Right ventricle myocardium superior (tissue), 1 donor: ENCODE measurements at regions not wholly inside any gene's neighbourhood (a gene's known extent, or its start where the extent isn't known, plus 50 kb on each side); places are given as distances from the start of the nearest gene placed in this dataset.

Source experiments
- ATAC-seq: fragments of 200-7000 bp; cut with Tn5 transposase; one replicate; pipeline ENCODE4 v1.9.1; 2020; ENCODE audit warnings: mild to moderate bottlenecking; ENCODE audit not compliant: poor library complexity
- DNase-seq: peaks from one replicate; pipeline ENCODE4 v3.0.0-alpha.2; 2020
- intact Hi-C: fragments of 100-400 bp; cut with DNase I; formaldehyde crosslinking; loops from one replicate; pipeline ENCODE4 v1.11.2; 2022
- donor health status: DM: no; HTN: yes; CAD: no; lungs with severe emphysema.

DNA sequence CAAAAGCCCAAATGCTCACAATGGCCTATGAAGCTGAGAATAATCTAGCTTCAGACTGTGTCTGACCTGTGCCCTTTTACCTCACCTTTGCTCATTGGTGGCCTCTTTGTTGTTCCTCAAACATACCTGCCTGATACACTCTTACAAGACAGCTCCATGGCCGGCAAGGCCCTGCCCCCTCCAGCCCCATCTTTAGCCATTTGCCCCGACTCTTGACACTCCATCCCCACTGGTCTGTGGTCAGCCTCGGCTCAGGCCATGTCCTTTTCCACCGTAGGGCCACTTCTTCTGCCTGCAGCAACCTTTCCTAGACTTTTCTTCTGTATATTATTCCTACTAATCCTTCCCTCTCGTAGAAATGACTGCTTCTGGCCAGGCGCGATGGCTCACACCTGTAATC, 265.2 kb downstream of the RPS24 start:
- DNase-seq, result no peak

GRCh38 chr10:78299851-78300468, 266.3 kb downstream of the RPS24 start:
- intact Hi-C loops, result loop anchor here (5.0 to 10.0 kb wide), 2 partner anchors 355 to 767 kb away; partner anchors contain the start of gene ZMIZ1
- ATAC-seq (no peak), DNase-seq (peak; percentile 59)

More for the DNA sequence above, 265.2 kb downstream of the RPS24 start:
- no peak for ATAC-seq
- intact Hi-C loops, result no loop called here

GRCh38 chr10:78300526-78300925, 266.9 kb downstream of the RPS24 start:
- no peak for ATAC-seq
- intact Hi-C loops, result loop anchor here (5.0 to 10.0 kb wide), 2 partner anchors 354 to 767 kb away; partner anchors contain the start of gene ZMIZ1
- no peak for DNase-seq

GRCh38 chr10:78301481-78301880, 267.8 kb downstream of the RPS24 start:
- no peak for ATAC-seq
- DNase-seq, result no peak
- intact Hi-C loops, result loop anchor here (5.0 to 10.0 kb wide), 2 partner anchors 353 to 766 kb away; partner anchors contain the start of gene ZMIZ1

DNA sequence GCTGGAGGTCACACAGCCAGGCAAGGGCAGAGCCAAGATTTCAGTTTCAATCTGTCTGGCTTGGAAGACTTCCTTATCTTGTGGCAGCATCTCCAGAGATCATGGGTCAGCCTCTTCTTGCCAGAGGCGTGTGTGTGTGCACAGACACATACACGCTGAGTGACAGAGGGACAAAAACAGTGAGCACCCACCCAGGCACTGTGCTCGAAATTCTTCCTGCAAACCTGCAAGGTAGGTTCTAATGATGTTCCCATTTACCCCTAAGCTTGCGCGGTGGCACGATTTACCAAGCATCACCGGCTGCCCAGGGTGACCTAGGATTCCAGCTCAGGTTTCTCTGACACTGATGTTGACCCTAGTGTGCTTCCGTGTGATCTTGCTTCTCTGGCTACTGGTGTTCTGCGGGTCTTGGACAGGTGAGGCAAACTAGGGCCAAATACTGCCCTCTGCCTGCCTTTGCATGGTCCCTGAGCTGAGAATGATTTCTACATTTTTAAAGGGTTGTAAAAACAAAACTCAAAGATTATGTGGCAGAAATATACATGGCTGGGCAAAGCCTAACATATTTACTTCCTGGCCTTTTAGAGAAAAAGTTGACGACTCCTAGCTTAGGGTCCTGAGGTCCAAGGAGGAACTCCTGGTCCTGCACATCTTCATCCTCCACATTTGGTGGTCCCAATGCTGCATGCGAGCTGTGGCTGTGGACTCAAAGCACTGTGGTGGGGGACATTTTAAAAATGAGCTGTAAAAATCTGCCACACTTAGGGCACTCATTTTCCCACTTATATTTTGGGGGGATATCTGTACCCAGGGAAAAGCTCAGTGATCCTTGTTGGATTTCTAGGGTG, 268.5 kb downstream of the RPS24 start:
- ATAC-seq (no peak), DNase-seq (no peak)
- intact Hi-C loops, result loop anchor here (5.0 to 10.0 kb wide), 2 partner anchors 353 to 765 kb away; partner anchors contain the start of gene ZMIZ1

GRCh38 chr10:78302739-78302988, 269.0 kb downstream of the RPS24 start:
- intact Hi-C loops, result loop anchor here (5.0 to 10.0 kb wide), 2 partner anchors 352 to 765 kb away; partner anchors contain the start of gene ZMIZ1
- DNase-seq (no peak), ATAC-seq (no peak)

DNA sequence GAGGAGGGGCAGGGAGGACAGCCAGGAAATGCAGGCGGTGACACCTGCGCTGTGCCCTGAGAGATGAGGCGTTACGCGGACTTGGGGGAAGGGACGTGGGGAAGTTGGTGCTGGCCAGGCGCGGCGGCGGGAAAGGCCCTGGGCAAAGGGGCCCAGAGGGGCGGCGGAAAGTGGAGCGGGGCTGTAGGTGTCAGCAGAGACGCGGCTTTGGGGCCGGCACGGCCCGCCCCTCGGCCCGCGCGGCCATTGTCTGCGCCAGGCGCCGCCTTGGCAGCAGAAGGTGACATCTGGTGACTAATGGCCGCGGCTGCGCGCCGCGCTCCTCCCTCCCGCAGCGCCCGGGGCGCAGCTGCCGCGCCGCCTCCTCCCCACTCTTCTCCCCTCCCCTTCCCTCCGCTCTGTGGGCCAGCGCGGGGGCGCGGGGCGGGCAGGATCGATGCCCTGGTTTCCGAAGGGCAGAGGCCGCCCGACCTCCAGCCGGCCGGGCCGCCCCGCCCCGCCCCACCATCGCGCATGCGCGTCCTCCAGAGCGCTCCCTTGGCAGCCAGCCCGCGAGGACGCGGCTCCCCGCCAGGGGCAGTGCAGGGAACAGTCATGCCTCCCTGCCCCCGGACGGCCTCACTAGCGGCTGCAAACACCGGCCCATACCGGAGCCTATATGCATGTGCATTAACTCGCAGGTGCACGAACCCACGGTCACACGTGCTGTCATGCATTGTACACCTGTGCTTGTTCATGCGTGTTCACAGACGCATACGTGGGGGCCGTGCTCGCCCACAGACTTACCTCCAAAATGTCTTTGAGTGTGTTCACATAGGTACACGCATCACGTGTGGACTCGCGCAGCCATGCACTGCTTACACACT, 269.6 kb downstream of the RPS24 start:
- intact Hi-C loops, result loop anchor here (5.0 to 10.0 kb wide), 2 partner anchors 352 to 764 kb away; partner anchors contain the start of gene ZMIZ1

DNA sequence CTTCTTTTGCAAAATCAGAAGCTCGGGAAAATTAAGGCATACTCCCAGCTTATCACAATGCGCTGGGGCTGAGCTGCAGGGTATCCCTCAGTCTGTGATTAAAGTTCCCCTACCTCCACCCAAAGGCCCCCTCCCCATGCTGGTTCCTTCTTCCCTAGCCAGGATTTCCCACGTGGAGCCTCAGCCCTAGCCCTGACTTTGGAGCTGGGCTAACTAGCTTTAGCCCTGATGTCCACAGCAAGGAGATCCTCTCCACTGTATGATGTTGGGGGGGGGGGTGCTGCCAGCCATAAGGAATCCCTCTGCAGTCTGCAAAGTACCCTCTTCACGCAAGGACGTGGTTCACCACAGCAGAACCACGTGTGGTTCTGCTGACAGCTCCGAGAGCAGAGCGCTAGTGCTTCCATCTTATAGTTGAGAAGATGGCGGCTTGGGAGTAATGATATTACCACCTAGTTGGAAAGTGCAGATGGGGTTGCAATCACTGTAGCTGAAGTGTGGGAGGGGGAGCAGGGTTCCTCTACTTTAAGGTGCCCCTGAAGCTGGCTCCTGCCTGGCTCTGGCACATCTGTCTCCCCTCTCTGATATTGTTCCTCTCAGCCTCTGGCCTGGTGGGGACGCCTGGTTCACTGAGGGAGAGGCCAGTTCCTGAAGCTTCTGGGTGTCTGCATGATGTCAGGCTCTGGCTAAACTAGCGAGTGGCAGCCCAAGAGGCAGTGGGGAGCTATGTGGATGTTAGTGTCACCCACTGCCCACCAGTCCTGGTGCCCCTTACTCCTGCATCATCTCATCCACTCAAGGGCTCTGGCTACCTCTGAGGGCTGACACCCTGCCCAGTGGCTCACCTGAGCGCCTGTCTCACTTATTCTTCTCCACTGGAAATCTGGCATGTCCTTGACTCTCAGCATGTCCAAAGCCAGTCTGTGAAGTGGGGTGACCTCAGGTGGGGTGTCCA, 270.7 kb downstream of the RPS24 start:
- ATAC-seq (no peak), DNase-seq (no peak)
- intact Hi-C loops, result loop anchor here (5.0 to 10.0 kb wide), 2 partner anchors 350 to 763 kb away; partner anchors contain the start of gene ZMIZ1

More for the DNA sequence above, 269.6 kb downstream of the RPS24 start:
- ATAC-seq, result peak; percentile 96
- peak; percentile 96 for DNase-seq

DNA sequence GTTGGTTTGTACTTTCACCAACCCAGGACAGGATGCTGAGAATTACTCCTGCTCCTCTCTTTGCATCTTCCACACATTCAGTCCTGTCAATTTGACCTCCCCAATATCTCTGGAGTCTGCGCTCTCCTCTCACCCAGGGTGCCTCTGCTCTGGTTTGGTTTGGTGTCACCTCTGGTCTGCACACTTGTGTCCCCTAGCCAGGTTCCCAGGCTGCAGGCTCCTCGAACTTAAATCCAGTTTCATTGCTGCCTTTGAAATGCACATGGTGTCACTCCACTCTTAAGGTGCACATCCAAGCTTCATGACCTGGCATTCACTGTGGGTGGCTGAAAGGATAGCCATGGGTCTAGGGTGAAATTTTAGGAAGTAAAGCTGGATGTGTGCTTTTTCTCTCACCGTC, 271.6 kb downstream of the RPS24 start:
- ATAC-seq (no peak), DNase-seq (no peak)

GRCh38 chr10:78306358-78306757, 272.7 kb downstream of the RPS24 start:
- intact Hi-C loops, result loop anchor here (10.0 kb wide), 1 partner anchor 348 kb away; no protein-coding TSS in a partner anchor
- no peak for DNase-seq
- ATAC-seq, result no peak

More for the DNA sequence above, 271.6 kb downstream of the RPS24 start:
- intact Hi-C loops, result loop anchor here (10.0 kb wide), 1 partner anchor 349 kb away; no protein-coding TSS in a partner anchor

- DNase-seq, result no peak
- ATAC-seq, result no peak
- intact Hi-C loops, result loop anchor here (10.0 kb wide), 1 partner anchor 347 kb away; no protein-coding TSS in a partner anchor
Measured at GRCh38 chr10:78307576-78307975, 273.9 kb downstream of the RPS24 start.

GRCh38 chr10:78309536-78310237, 276.0 kb downstream of the RPS24 start:
- ATAC-seq, result no peak
- no peak for DNase-seq
- intact Hi-C loops, result loop anchor here (10.0 kb wide), 1 partner anchor 345 kb away; no protein-coding TSS in a partner anchor

- intact Hi-C loops, result no loop called here
- no peak for DNase-seq
- ATAC-seq, result no peak
Measured at GRCh38 chr10:78310481-78311080, 276.9 kb downstream of the RPS24 start.

- ATAC-seq, result no peak
- intact Hi-C loops, result no loop called here
Measured at GRCh38 chr10:78312197-78313047, 278.8 kb downstream of the RPS24 start.

GRCh38 chr10:78313048-78313381, 279.4 kb downstream of the RPS24 start:
- no peak for DNase-seq
- ATAC-seq, result no peak
- intact Hi-C loops, result no loop called here

More at GRCh38 chr10:78312197-78313047, 278.8 kb downstream of the RPS24 start:
- DNase-seq, result no peak

DNA sequence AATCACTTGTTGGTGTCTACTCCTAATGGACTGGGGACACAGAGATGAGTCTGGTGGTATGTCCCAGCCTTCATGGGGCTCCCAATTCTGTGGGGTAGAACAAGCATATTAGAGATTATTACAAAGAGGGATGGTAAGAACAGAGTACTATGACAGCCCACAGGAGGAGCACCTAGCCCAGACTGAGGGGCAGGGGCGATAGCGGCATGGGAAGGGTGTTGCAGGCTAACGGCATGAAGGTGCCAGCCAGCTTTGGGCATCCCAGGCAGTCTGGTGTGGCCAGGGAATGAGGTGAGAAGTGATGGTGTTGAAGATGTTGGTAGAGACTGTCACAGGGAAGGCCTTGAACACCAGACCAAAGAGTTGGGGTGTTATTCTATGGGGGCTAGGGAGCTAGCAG, 280.0 kb downstream of the RPS24 start:
- intact Hi-C loops, result no loop called here
- ATAC-seq, result no peak
- DNase-seq, result no peak
